WTC11 (cell line): ENCODE measurements at regions not wholly inside any gene's neighbourhood (a gene's known extent, or its start where the extent isn't known, plus 50 kb on each side); places are given as distances from the start of the nearest gene placed in this dataset.

Source experiments
- ATAC-seq: fragments of 200-7000 bp; cut with Tn5 transposase; 2 replicates; pipeline ENCODE4 v1.10.0; 2021; ENCODE audit warnings: mild to moderate bottlenecking, moderate library complexity
- CTCF ChIA-PET: fragments of 300-600 bp; sonication (Branson Sonifier 250); formaldehyde crosslinking; loops from one replicate; lab custom pipeline; 2021; ENCODE audit warnings: antibody characterized with exemption; lab: Charles Lee
- POLR2A ChIA-PET: fragments of 350-600 bp; sonication (Branson Sonifier 250); formaldehyde crosslinking; loops from one replicate; lab custom pipeline; 2021; ENCODE audit warnings: antibody characterized with exemption; lab: Charles Lee
- DNase-seq: peaks from one replicate; pipeline ENCODE4 v3.0.0; 2021; ENCODE audit warnings: low spot score
- H3K27ac Mint-ChIP-seq: 2 replicates; pipeline ENCODE4 v1.8.0; 2021; ENCODE audit warnings: mixed read lengths
- H3K27me3 Mint-ChIP-seq: 2 replicates; pipeline ENCODE4 v1.8.0; 2021; ENCODE audit warnings: low read depth, mild to moderate bottlenecking, moderate library complexity, mixed read lengths
- H3K36me3 Mint-ChIP-seq: 2 replicates; pipeline ENCODE4 v1.8.0; 2021; ENCODE audit warnings: mixed read lengths
- H3K4me1 Mint-ChIP-seq: 2 replicates; pipeline ENCODE4 v1.8.0; 2022; ENCODE audit warnings: mixed read lengths
- H3K4me3 Mint-ChIP-seq: 2 replicates; pipeline ENCODE4 v1.8.0; 2021; ENCODE audit warnings: mild to moderate bottlenecking, moderate library complexity, mixed read lengths
- H3K9me3 Mint-ChIP-seq: 2 replicates; pipeline ENCODE4 v1.8.0; 2021; ENCODE audit warnings: mixed read lengths
- AFF4 ChIP-seq: sonication (generic); formaldehyde crosslinking; IDR thresholded peaks from 2 replicates; pipeline ENCODE4 v1.8.1; 2023; ENCODE audit warnings: mild to moderate bottlenecking, missing genetic modification reagents, borderline replicate concordance
- ATF1 ChIP-seq: sonication (generic); formaldehyde crosslinking; IDR thresholded peaks from 2 replicates; pipeline ENCODE4 v1.8.1; 2023; ENCODE audit warnings: mild to moderate bottlenecking, moderate library complexity, missing genetic modification reagents
- CREB1 ChIP-seq: sonication (generic); formaldehyde crosslinking; IDR thresholded peaks from 2 replicates; pipeline ENCODE4 v1.8.0; 2023; ENCODE audit warnings: mild to moderate bottlenecking, missing genetic modification reagents
- E2F4 ChIP-seq: sonication (generic); formaldehyde crosslinking; IDR thresholded peaks from 2 replicates; pipeline ENCODE4 v1.8.1; 2022; ENCODE audit warnings: low read depth, mild to moderate bottlenecking, moderate library complexity, missing genetic modification reagents, borderline replicate concordance
- FOXP4 ChIP-seq: sonication (generic); formaldehyde crosslinking; IDR thresholded peaks from 2 replicates; pipeline ENCODE4 v1.8.0; 2022; ENCODE audit warnings: mild to moderate bottlenecking, missing genetic modification reagents
- IRF2 ChIP-seq: sonication (generic); formaldehyde crosslinking; IDR thresholded peaks from 2 replicates; pipeline ENCODE4 v1.8.0; 2022; ENCODE audit warnings: low read depth, missing genetic modification reagents, borderline replicate concordance
- NR2C2 ChIP-seq: sonication (generic); formaldehyde crosslinking; IDR thresholded peaks from 2 replicates; pipeline ENCODE4 v1.8.0; 2022; ENCODE audit warnings: mild to moderate bottlenecking, missing genetic modification reagents
- NR3C1 ChIP-seq: sonication (generic); formaldehyde crosslinking; conservative IDR thresholded peaks from 2 replicates; pipeline ENCODE4 v1.8.1; 2023; ENCODE audit warnings: low read depth, mild to moderate bottlenecking, missing genetic modification reagents
- OVOL2 ChIP-seq: fragments of 250-450 bp; sonication (Bioruptor Pico); IDR thresholded peaks from 2 replicates; pipeline ENCODE4 v1.9.0; 2021; ENCODE audit warnings: mild to moderate bottlenecking, borderline replicate concordance
- SMAD3 ChIP-seq: sonication (generic); formaldehyde crosslinking; IDR thresholded peaks from 2 replicates; pipeline ENCODE4 v1.8.0; 2022; ENCODE audit warnings: missing genetic modification reagents, mild to moderate bottlenecking, borderline replicate concordance
- TEAD1 ChIP-seq: sonication (generic); formaldehyde crosslinking; IDR thresholded peaks from 2 replicates; pipeline ENCODE4 v1.8.0; 2022; ENCODE audit warnings: mild to moderate bottlenecking, missing genetic modification reagents
- USF2 ChIP-seq: sonication (generic); formaldehyde crosslinking; IDR thresholded peaks from 2 replicates; pipeline ENCODE4 v1.8.1; 2023; ENCODE audit warnings: mild to moderate bottlenecking, missing genetic modification reagents, moderate library complexity
- ZNF138 ChIP-seq: sonication (generic); formaldehyde crosslinking; conservative IDR thresholded peaks from 2 replicates; pipeline ENCODE4 v1.8.1; 2022; ENCODE audit warnings: mild to moderate bottlenecking, moderate library complexity, missing genetic modification reagents
- ZNF263 ChIP-seq: sonication (generic); formaldehyde crosslinking; IDR thresholded peaks from 2 replicates; pipeline ENCODE4 v1.8.1; 2022; ENCODE audit warnings: low read depth, mild to moderate bottlenecking, moderate library complexity, missing genetic modification reagents
- ZNF425 ChIP-seq: fragments of 250-450 bp; sonication (Bioruptor Pico); conservative IDR thresholded peaks from 2 replicates; pipeline ENCODE4 v1.9.0; 2021; ENCODE audit warnings: mild to moderate bottlenecking
- TF ChIP-seq, protein P1 (sequence below): fragments of 250-450 bp; sonication (Bioruptor Pico); IDR thresholded peaks from 2 replicates; pipeline ENCODE4 v1.9.0; 2021; ENCODE audit warnings: mild to moderate bottlenecking, borderline replicate concordance

DNA sequence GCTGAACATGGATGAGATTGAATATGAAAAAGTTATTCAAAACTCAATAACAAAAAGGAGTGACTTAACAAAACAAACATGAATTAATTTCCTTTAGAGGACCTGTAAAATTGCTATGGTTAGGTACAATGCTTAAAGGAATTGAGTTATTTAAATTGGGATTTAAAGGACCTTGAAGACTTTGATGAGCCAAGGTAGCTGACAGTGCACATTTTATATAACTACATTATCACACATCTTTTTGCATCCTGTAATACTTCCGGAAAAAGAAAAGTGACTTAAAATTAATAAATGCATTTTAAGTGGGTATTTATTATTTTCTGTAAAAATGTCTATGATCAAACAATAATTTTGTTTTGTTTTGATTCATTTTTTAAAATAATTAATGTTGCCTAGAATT is 964.8 kb upstream of the SLIT2 start (continued):
- no peak for TF ChIP-seq AFF4 (CRISPR knock-in tag)
- TF ChIP-seq, all 79 proteins: peak for 0

DNA sequence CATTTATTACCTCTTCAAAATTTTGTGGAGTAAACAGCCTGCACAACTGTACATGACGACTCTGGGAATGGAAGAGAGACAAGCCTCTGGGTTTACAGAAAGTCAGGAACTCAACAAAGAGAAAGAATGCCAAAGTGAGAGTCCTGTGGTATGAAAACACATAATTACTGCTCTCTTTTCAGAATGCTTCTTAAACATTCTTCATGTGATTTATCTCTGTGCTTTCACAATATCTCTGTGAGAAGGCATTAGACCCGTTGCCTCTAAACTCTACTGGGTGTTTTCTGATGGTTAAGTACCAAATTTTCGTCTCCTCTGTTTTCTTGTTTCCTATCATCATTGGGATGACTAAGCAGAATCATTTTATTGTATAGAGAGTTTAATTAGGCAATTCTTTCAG is 966.6 kb upstream of the SLIT2 start:
- no peaks in the 10 kb centered on the region for H3K27me3 Mint-ChIP-seq
- DNase-seq (no peak), ATAC-seq (no peak)
- H3K36me3 Mint-ChIP-seq: peaks cover 39% of the 10 kb centered on the region
- POLR2A ChIA-PET: no interaction called here
- CTCF ChIA-PET: no interaction called here
- peaks cover 44% of the 10 kb centered on the region for H3K9me3 Mint-ChIP-seq
- no peaks in the 10 kb centered on the region for H3K4me1 Mint-ChIP-seq
- no peak overlapping the region for H3K27ac Mint-ChIP-seq
- TF ChIP-seq FOXP4 (CRISPR knock-in tag) (no peak), USF2 (no peak), TEAD1 (CRISPR knock-in tag) (no peak), CREB1 (CRISPR knock-in tag) (no peak), IRF2 (CRISPR knock-in tag) (no peak), ATF1 (CRISPR knock-in tag) (no peak), NR2C2 (CRISPR knock-in tag) (no peak), ZNF138 (CRISPR knock-in tag) (no peak), NR3C1 (no peak), ZNF263 (no peak), E2F4 (CRISPR knock-in tag) (no peak), ZNF425 (no peak), OVOL2 (CRISPR knock-in tag) (no peak), SMAD3 (CRISPR knock-in tag) (no peak)
- TF ChIP-seq, protein P1, sequence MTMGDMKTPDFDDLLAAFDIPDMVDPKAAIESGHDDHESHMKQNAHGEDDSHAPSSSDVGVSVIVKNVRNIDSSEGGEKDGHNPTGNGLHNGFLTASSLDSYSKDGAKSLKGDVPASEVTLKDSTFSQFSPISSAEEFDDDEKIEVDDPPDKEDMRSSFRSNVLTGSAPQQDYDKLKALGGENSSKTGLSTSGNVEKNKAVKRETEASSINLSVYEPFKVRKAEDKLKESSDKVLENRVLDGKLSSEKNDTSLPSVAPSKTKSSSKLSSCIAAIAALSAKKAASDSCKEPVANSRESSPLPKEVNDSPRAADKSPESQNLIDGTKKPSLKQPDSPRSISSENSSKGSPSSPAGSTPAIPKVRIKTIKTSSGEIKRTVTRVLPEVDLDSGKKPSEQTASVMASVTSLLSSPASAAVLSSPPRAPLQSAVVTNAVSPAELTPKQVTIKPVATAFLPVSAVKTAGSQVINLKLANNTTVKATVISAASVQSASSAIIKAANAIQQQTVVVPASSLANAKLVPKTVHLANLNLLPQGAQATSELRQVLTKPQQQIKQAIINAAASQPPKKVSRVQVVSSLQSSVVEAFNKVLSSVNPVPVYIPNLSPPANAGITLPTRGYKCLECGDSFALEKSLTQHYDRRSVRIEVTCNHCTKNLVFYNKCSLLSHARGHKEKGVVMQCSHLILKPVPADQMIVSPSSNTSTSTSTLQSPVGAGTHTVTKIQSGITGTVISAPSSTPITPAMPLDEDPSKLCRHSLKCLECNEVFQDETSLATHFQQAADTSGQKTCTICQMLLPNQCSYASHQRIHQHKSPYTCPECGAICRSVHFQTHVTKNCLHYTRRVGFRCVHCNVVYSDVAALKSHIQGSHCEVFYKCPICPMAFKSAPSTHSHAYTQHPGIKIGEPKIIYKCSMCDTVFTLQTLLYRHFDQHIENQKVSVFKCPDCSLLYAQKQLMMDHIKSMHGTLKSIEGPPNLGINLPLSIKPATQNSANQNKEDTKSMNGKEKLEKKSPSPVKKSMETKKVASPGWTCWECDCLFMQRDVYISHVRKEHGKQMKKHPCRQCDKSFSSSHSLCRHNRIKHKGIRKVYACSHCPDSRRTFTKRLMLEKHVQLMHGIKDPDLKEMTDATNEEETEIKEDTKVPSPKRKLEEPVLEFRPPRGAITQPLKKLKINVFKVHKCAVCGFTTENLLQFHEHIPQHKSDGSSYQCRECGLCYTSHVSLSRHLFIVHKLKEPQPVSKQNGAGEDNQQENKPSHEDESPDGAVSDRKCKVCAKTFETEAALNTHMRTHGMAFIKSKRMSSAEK (CRISPR knock-in tag): no peak
- H3K4me3 Mint-ChIP-seq: no peak overlapping the region
